Ishikawa (cell line): ENCODE measurements at regions not wholly inside any gene's neighbourhood (a gene's known extent, or its start where the extent isn't known, plus 50 kb on each side); places are given as distances from the start of the nearest gene placed in this dataset.

Experiments
- CEBPB ChIP-seq: IDR thresholded peaks from 2 replicates; pipeline ENCODE4 v1.6.1; 2012
- CREB1 ChIP-seq: IDR thresholded peaks from 2 replicates; pipeline ENCODE4 v1.6.1; 2012; ENCODE audit warnings: low read depth
- EP300 ChIP-seq: IDR thresholded peaks from 2 replicates; pipeline ENCODE4 v1.6.1; 2012; ENCODE audit warnings: borderline replicate concordance
- FOXM1 ChIP-seq: IDR thresholded peaks from 2 replicates; pipeline ENCODE4 v1.6.1; 2012; ENCODE audit warnings: low read depth, borderline replicate concordance
- MAX ChIP-seq: IDR thresholded peaks from 2 replicates; pipeline ENCODE4 v1.6.1; 2012
- NFIC ChIP-seq: IDR thresholded peaks from 2 replicates; pipeline ENCODE4 v1.6.1; 2012
- REST ChIP-seq: IDR thresholded peaks from 2 replicates; pipeline ENCODE4 v1.6.1; 2012; ENCODE audit warnings: low read depth, mild to moderate bottlenecking
- TAF1 ChIP-seq: IDR thresholded peaks from 2 replicates; pipeline ENCODE4 v1.6.1; 2012; ENCODE audit warnings: low read depth, mild to moderate bottlenecking
- TCF12 ChIP-seq: IDR thresholded peaks from 2 replicates; pipeline ENCODE4 v1.6.1; 2012; ENCODE audit warnings: low read depth
- USF1 ChIP-seq: IDR thresholded peaks from 2 replicates; pipeline ENCODE4 v1.6.1; 2012
- YY1 ChIP-seq: IDR thresholded peaks from 2 replicates; pipeline ENCODE4 v1.6.1; 2012; ENCODE audit warnings: low read depth
- ZBTB7A ChIP-seq: IDR thresholded peaks from 2 replicates; pipeline ENCODE4 v1.6.1; 2012; ENCODE audit warnings: low read depth

- TF ChIP-seq TAF1, result no peak
- TF ChIP-seq YY1, result no peak
- no peak for TF ChIP-seq CEBPB
- TF ChIP-seq ZBTB7A, result no peak
- TF ChIP-seq TCF12, result no peak
- TF ChIP-seq NFIC, result no peak
- no peak for TF ChIP-seq FOXM1
- no peak for TF ChIP-seq CREB1
- no peak for TF ChIP-seq MAX
- no peak for TF ChIP-seq EP300
- no peak for TF ChIP-seq USF1
- TF ChIP-seq REST, result no peak
Observed at GRCh38 chr1:90371448-90371813, 345.7 kb downstream of the BARHL2 start.
